ENCODE measurements at regions not wholly inside any gene's neighbourhood (a gene's known extent, or its start where the extent isn't known, plus 50 kb on each side); places are given as distances from the start of the nearest gene placed in this dataset.
A peak's percentile ranks its signal among the peaks of the same experiment; 100 is the strongest.

GRCh38 chr5:8176101-8176693 lies 307.2 kb downstream of the MTRR start:
- Mint-ChIP-seq H3K36me3 (ENCODE audit: low read depth) (no peaks in the 10 kb centered on the region), H3K27ac (no peak overlapping the region), H3K4me3 (no peak overlapping the region), H3K4me1 (peaks cover 11% of the 10 kb centered on the region), H3K27me3 (ENCODE audit: insufficient read depth) (no peaks in the 10 kb centered on the region), H3K9me3 (no peaks in the 10 kb centered on the region)
- no peak for TF ChIP-seq CTCF (conservative IDR thresholded peaks at IDR 0.05)
- Histone ChIP-seq H3K9me3 (ENCODE audit: control insufficient read depth, low read length) (no peaks in the 10 kb centered on the region), H3K27ac (ENCODE audit: low read depth, low read length) (no peak overlapping the region), H3K4me3 (ENCODE audit: low read length) (no peak overlapping the region), H3K36me3 (ENCODE audit: control insufficient read depth, insufficient read depth, low read length) (no peaks in the 10 kb centered on the region), H3K4me1 (ENCODE audit: control insufficient read depth, insufficient read depth, low read length) (no peaks in the 10 kb centered on the region), H3K27me3 (ENCODE audit: control insufficient read depth, insufficient read depth, low read length, poor library complexity, severe bottlenecking) (no peaks in the 10 kb centered on the region), H3K9ac (ENCODE audit: extremely low read depth, low read length, poor library complexity, severe bottlenecking) (no peak overlapping the region)
- 87 to 100% methylated on average over 2 to 5 of the region's 5 CpGs for WGBS, 2 experiments (ENCODE audit: insufficient coverage in 1 of 2, insufficient read length in 1 of 2)
- no peak for DNase-seq

GRCh38 chr5:8184455-8185063 lies 315.6 kb downstream of the MTRR start:
- Histone ChIP-seq H3K9ac (ENCODE audit: extremely low read depth, low read length, poor library complexity, severe bottlenecking) (no peak overlapping the region), H3K4me3 (ENCODE audit: low read length) (no peak overlapping the region), H3K36me3 (ENCODE audit: control insufficient read depth, insufficient read depth, low read length) (no peaks in the 10 kb centered on the region), H3K27me3 (ENCODE audit: control insufficient read depth, insufficient read depth, low read length, poor library complexity, severe bottlenecking) (no peaks in the 10 kb centered on the region), H3K9me3 (ENCODE audit: control insufficient read depth, low read length) (no peaks in the 10 kb centered on the region), H3K27ac (ENCODE audit: low read depth, low read length) (no peak overlapping the region), H3K4me1 (ENCODE audit: control insufficient read depth, insufficient read depth, low read length) (no peaks in the 10 kb centered on the region)
- peak; percentile 97 for TF ChIP-seq CTCF (conservative IDR thresholded peaks at IDR 0.05)
- H3K27ac Mint-ChIP-seq, result no peak overlapping the region
- peak; percentile 93 for DNase-seq
- no peaks in the 10 kb centered on the region for H3K9me3 Mint-ChIP-seq
- peaks cover 15% of the 10 kb centered on the region for H3K4me1 Mint-ChIP-seq
- no peaks in the 10 kb centered on the region for H3K36me3 Mint-ChIP-seq (ENCODE audit: low read depth)
- H3K27me3 Mint-ChIP-seq (ENCODE audit: insufficient read depth), result no peaks in the 10 kb centered on the region
- WGBS, 2 experiments (ENCODE audit: insufficient coverage in 1 of 2, insufficient read length in 1 of 2), result 28 to 30% methylated on average over 3 to 5 of the region's 5 CpGs
- no peak overlapping the region for H3K4me3 Mint-ChIP-seq

- Histone ChIP-seq H3K27me3 (ENCODE audit: control insufficient read depth, insufficient read depth, low read length, poor library complexity, severe bottlenecking) (no peaks in the 10 kb centered on the region), H3K4me1 (ENCODE audit: control insufficient read depth, insufficient read depth, low read length) (no peaks in the 10 kb centered on the region), H3K4me3 (ENCODE audit: low read length) (no peak overlapping the region), H3K9ac (ENCODE audit: extremely low read depth, low read length, poor library complexity, severe bottlenecking) (no peak overlapping the region), H3K36me3 (ENCODE audit: control insufficient read depth, insufficient read depth, low read length) (no peaks in the 10 kb centered on the region), H3K9me3 (ENCODE audit: control insufficient read depth, low read length) (no peaks in the 10 kb centered on the region), H3K27ac (ENCODE audit: low read depth, low read length) (no peak overlapping the region)
- WGBS, 2 experiments (ENCODE audit: insufficient coverage in 1 of 2, insufficient read length in 1 of 2), result 91 to 92% methylated on average over 1 of the region's 1 CpG
- no peaks in the 10 kb centered on the region for H3K36me3 Mint-ChIP-seq (ENCODE audit: low read depth)
- DNase-seq, result no peak
- TF ChIP-seq CTCF (conservative IDR thresholded peaks at IDR 0.05), result no peak
- no peaks in the 10 kb centered on the region for H3K9me3 Mint-ChIP-seq
- peaks cover 7% of the 10 kb centered on the region for H3K4me1 Mint-ChIP-seq
- no peaks in the 10 kb centered on the region for H3K27me3 Mint-ChIP-seq (ENCODE audit: insufficient read depth)
- H3K4me3 Mint-ChIP-seq, result no peak overlapping the region
- H3K27ac Mint-ChIP-seq, result no peak overlapping the region
Observed at GRCh38 chr5:8185852-8186251, 316.9 kb downstream of the MTRR start.

Measured in endodermal cell (in vitro differentiated cells).